SU-DHL-6 (cell line): ENCODE measurements at regions not wholly inside any gene's neighbourhood (a gene's known extent, or its start where the extent isn't known, plus 50 kb on each side); places are given as distances from the start of the nearest gene placed in this dataset.

Experiments
- CTCF ChIP-seq: fragments of 200-600 bp; sonication (generic); IDR thresholded peaks from one replicate; pipeline ENCODE4 v1.5.1; 2017; ENCODE audit warnings: antibody characterized with exemption, mild to moderate bottlenecking, low read length, moderate library complexity; ENCODE audit not compliant: insufficient read depth, poor library complexity, severe bottlenecking
- EZH2phosphoT487 ChIP-seq: fragments of 200-600 bp; sonication (generic), shearing (Covaris generic); conservative IDR thresholded peaks from 2 replicates; pipeline ENCODE4 v1.6.1; 2018; ENCODE audit warnings: mild to moderate bottlenecking, antibody characterized with exemption, low read length, moderate library complexity, mixed read lengths

GRCh38 chr5:124637011-124637410, 109.4 kb downstream of the ZNF608 start:
- TF ChIP-seq CTCF = no peak
- no peak for TF ChIP-seq EZH2phosphoT487
